ENCODE measurements at regions not wholly inside any gene's neighbourhood (a gene's known extent, or its start where the extent isn't known, plus 50 kb on each side); places are given as distances from the start of the nearest gene placed in this dataset.

DNA sequence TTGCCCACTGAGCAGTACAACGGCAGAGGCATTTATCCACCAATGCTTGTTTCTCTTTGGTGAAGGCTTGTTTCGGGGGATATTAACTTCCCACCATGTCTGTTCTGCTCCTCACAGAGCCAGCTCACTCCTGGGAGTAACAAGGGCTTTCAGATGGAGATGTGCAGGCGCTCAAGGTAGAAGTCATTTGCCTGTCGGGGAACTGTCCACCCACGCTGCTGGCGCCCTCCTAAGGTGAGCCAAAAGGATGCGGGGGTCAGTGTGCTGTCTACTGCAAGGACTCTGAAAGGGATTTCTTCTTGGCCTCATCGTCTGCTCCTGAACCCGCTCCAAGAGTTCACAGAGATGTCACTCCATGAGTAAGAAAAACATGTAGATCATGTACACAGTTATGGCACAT is 57.0 kb upstream of the CYRIA start:
- TF ChIP-seq, protein P1, sequence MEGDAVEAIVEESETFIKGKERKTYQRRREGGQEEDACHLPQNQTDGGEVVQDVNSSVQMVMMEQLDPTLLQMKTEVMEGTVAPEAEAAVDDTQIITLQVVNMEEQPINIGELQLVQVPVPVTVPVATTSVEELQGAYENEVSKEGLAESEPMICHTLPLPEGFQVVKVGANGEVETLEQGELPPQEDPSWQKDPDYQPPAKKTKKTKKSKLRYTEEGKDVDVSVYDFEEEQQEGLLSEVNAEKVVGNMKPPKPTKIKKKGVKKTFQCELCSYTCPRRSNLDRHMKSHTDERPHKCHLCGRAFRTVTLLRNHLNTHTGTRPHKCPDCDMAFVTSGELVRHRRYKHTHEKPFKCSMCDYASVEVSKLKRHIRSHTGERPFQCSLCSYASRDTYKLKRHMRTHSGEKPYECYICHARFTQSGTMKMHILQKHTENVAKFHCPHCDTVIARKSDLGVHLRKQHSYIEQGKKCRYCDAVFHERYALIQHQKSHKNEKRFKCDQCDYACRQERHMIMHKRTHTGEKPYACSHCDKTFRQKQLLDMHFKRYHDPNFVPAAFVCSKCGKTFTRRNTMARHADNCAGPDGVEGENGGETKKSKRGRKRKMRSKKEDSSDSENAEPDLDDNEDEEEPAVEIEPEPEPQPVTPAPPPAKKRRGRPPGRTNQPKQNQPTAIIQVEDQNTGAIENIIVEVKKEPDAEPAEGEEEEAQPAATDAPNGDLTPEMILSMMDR (IDR thresholded peaks at IDR 0.05) = no peak
- TF ChIP-seq POLR2A (IDR thresholded peaks at IDR 0.05) (no peak), EP300 (IDR thresholded peaks at IDR 0.05) (no peak)

All from suprapubic skin (tissue), 3 donors.